ENCODE measurements at regions not wholly inside any gene's neighbourhood (a gene's known extent, or its start where the extent isn't known, plus 50 kb on each side); places are given as distances from the start of the nearest gene placed in this dataset.

GRCh38 chr14:66088656-66089055, 397.5 kb upstream of the CCDC196 start:
- TF ChIP-seq CTCF (IDR thresholded peaks at IDR 0.05; ENCODE audit: insufficient read depth, low read length, poor library complexity, severe bottlenecking) (no peak), EZH2phosphoT487 (conservative IDR thresholded peaks at IDR 0.05; ENCODE audit: low read length) (no peak)

Data from SU-DHL-6 (cell line).